Left ventricle myocardium inferior (tissue), 1 donor: ENCODE measurements at regions not wholly inside any gene's neighbourhood (a gene's known extent, or its start where the extent isn't known, plus 50 kb on each side); places are given as distances from the start of the nearest gene placed in this dataset.

Experiments
- DNase-seq: peaks from one replicate; pipeline ENCODE4 v3.0.0-alpha.2; 2020
- H3K27ac ChIP-seq: fragments of 200-600 bp; replicated peaks from 2 replicates; pipeline ENCODE4 v1.8.0; 2021
- H3K27me3 ChIP-seq: fragments of 200-600 bp; 2 replicates; pipeline ENCODE4 v1.8.0; 2021; ENCODE audit warnings: low read depth
- H3K36me3 ChIP-seq: fragments of 200-600 bp; 2 replicates; pipeline ENCODE4 v1.8.0; 2021
- H3K4me1 ChIP-seq: fragments of 200-600 bp; 2 replicates; pipeline ENCODE4 v1.8.0; 2021
- H3K4me3 ChIP-seq: fragments of 200-600 bp; 2 replicates; pipeline ENCODE4 v1.8.0; 2021; ENCODE audit warnings: mild to moderate bottlenecking, moderate library complexity
- H3K9me3 ChIP-seq: fragments of 200-600 bp; replicated peaks from 2 replicates; pipeline ENCODE4 v1.8.0; 2021
- CTCF ChIP-seq: fragments of 200-600 bp; IDR thresholded peaks from 2 replicates; pipeline ENCODE4 v1.8.0; 2021; ENCODE audit warnings: antibody characterized with exemption, mild to moderate bottlenecking, borderline replicate concordance
- intact Hi-C: fragments of 100-400 bp; cut with micrococcal nuclease; formaldehyde crosslinking; loops from one replicate; pipeline ENCODE4 v1.11.0; 2022
- donor health status: DM: no; HTN: yes; CAD: no; lungs with severe emphysema.

- TF ChIP-seq CTCF = no peak
- Histone ChIP-seq H3K27ac (no peak overlapping the region), H3K4me1 (peaks cover 9% of the 10 kb centered on the region), H3K4me3 (no peak overlapping the region), H3K9me3 (no peaks in the 10 kb centered on the region), H3K36me3 (no peaks in the 10 kb centered on the region), H3K27me3 (no peaks in the 10 kb centered on the region)
- no peak for DNase-seq
- intact Hi-C loops = no loop called here
Measured at GRCh38 chr2:10187661-10188060, 65.1 kb downstream of the RRM2 start.

GRCh38 chr2:10188211-10188610, 65.7 kb downstream of the RRM2 start:
- no peaks in the 10 kb centered on the region for H3K9me3 ChIP-seq
- TF ChIP-seq CTCF = peak; percentile 32
- intact Hi-C loops = no loop called here
- H3K4me1 ChIP-seq = peaks cover 9% of the 10 kb centered on the region
- H3K27me3 ChIP-seq = no peaks in the 10 kb centered on the region
- H3K27ac ChIP-seq = no peak overlapping the region
- no peak for DNase-seq
- no peaks in the 10 kb centered on the region for H3K36me3 ChIP-seq
- no peak overlapping the region for H3K4me3 ChIP-seq

- Histone ChIP-seq H3K27ac (no peak overlapping the region), H3K9me3 (no peaks in the 10 kb centered on the region), H3K27me3 (no peaks in the 10 kb centered on the region), H3K4me3 (no peak overlapping the region), H3K36me3 (no peaks in the 10 kb centered on the region), H3K4me1 (peaks cover 9% of the 10 kb centered on the region)
- intact Hi-C loops = no loop called here
- DNase-seq = no peak
- TF ChIP-seq CTCF = no peak
Measured at GRCh38 chr2:10188729-10189305, 66.3 kb downstream of the RRM2 start.

- no peak overlapping the region for H3K27ac ChIP-seq
- DNase-seq = no peak
- H3K9me3 ChIP-seq = no peaks in the 10 kb centered on the region
- no peak for TF ChIP-seq CTCF
- no peaks in the 10 kb centered on the region for H3K36me3 ChIP-seq
- no peaks in the 10 kb centered on the region for H3K4me1 ChIP-seq
- no peak overlapping the region for H3K4me3 ChIP-seq
- intact Hi-C loops = no loop called here
- no peaks in the 10 kb centered on the region for H3K27me3 ChIP-seq
Measured at GRCh38 chr2:10190255-10190654, 67.7 kb downstream of the RRM2 start.

- intact Hi-C loops = no loop called here
Measured at GRCh38 chr2:10190737-10191532, 68.4 kb downstream of the RRM2 start.

More at GRCh38 chr2:10190737-10191532, 68.4 kb downstream of the RRM2 start:
- no peak overlapping the region for H3K27ac ChIP-seq
- no peaks in the 10 kb centered on the region for H3K27me3 ChIP-seq
- no peak for DNase-seq
- H3K9me3 ChIP-seq = no peaks in the 10 kb centered on the region
- H3K36me3 ChIP-seq = no peaks in the 10 kb centered on the region
- no peaks in the 10 kb centered on the region for H3K4me1 ChIP-seq
- H3K4me3 ChIP-seq = no peak overlapping the region
- no peak for TF ChIP-seq CTCF
